GM18520 (cell line): ENCODE measurements at regions not wholly inside any gene's neighbourhood (a gene's known extent, or its start where the extent isn't known, plus 50 kb on each side); places are given as distances from the start of the nearest gene placed in this dataset.

Experiments
- ATAC-seq: cut with Tn5 transposase; IDR thresholded peaks from one replicate; pipeline ENCODE4 v1.9.1; 2021; ENCODE audit not compliant: unreplicated experiment

GRCh38 chr2:53286345-53286744 is 481.3 kb upstream of the CHAC2 start:
- ATAC-seq = no peak

- no peak for ATAC-seq
Measured at GRCh38 chr2:53275743-53276142, 491.9 kb upstream of the CHAC2 start.

- no peak for ATAC-seq
Measured at GRCh38 chr2:53268626-53269025, 499.0 kb upstream of the CHAC2 start.

GRCh38 chr2:53268086-53268485 is 499.5 kb upstream of the CHAC2 start:
- no peak for ATAC-seq

GRCh38 chr2:53265544-53266299 is 501.9 kb upstream of the CHAC2 start:
- no peak for ATAC-seq

- ATAC-seq = no peak
Measured at GRCh38 chr2:53260568-53260967, 507.0 kb upstream of the CHAC2 start.

- no peak for ATAC-seq
Measured at GRCh38 chr2:53259395-53260009, 508.1 kb upstream of the CHAC2 start.

- no peak for ATAC-seq
Measured at GRCh38 chr2:53257287-53257686, 510.3 kb upstream of the CHAC2 start.

GRCh38 chr2:53253244-53253643 is 514.4 kb upstream of the CHAC2 start:
- ATAC-seq = no peak

- ATAC-seq = no peak
Measured at GRCh38 chr2:53252115-53252514, 515.5 kb upstream of the CHAC2 start.

GRCh38 chr2:53247956-53248735 is 519.5 kb upstream of the CHAC2 start:
- no peak for ATAC-seq

- ATAC-seq = no peak
Measured at GRCh38 chr2:53243430-53243829, 524.2 kb upstream of the CHAC2 start.

GRCh38 chr2:53242090-53242489 is 525.5 kb upstream of the CHAC2 start:
- no peak for ATAC-seq

GRCh38 chr2:53235836-53236582 is 531.6 kb upstream of the CHAC2 start:
- no peak for ATAC-seq

- no peak for ATAC-seq
Measured at GRCh38 chr2:53234548-53234903, 533.1 kb upstream of the CHAC2 start.

GRCh38 chr2:53233759-53234547 is 533.7 kb upstream of the CHAC2 start:
- ATAC-seq = no peak

- ATAC-seq = no peak
Measured at GRCh38 chr2:53231908-53232307, 535.7 kb upstream of the CHAC2 start.

- no peak for ATAC-seq
Measured at GRCh38 chr2:53230691-53231090, 536.9 kb upstream of the CHAC2 start.

- ATAC-seq = no peak
Measured at GRCh38 chr2:53227535-53227934, 540.1 kb upstream of the CHAC2 start.

GRCh38 chr2:53220969-53221368 is 546.6 kb upstream of the CHAC2 start:
- no peak for ATAC-seq

GRCh38 chr2:53217250-53217649 is 550.4 kb upstream of the CHAC2 start:
- ATAC-seq = no peak
